ENCODE measurements at regions not wholly inside any gene's neighbourhood (a gene's known extent, or its start where the extent isn't known, plus 50 kb on each side); places are given as distances from the start of the nearest gene placed in this dataset.

- no peak overlapping the region for H3K4me3 ChIP-seq (ENCODE audit: low read depth in 2 of 2, low read length in 2 of 2)
- H3K27ac ChIP-seq (ENCODE audit: low read length), result no peak overlapping the region
- ChIA-PET POLR2A (no interaction called here), CTCF (no interaction called here)
- no TSS peak for BruUV-seq (replicated peaks)
- no peak for DNase-seq (ENCODE audit: low read depth, low spot score)
- ATAC-seq, result no peak
- H3K4me1 ChIP-seq (ENCODE audit: control insufficient read depth, insufficient read depth, low read length), result no peaks in the 10 kb centered on the region
- TF ChIP-seq CTCF (IDR thresholded peaks at IDR 0.05), result no peak
- no peak for TF ChIP-seq REST (IDR thresholded peaks at IDR 0.05; ENCODE audit: insufficient read depth in 1 of 2, low read depth in 2 of 2, low read length in 1 of 2)
- TF ChIP-seq TCF7L2 (IDR thresholded peaks at IDR 0.05; ENCODE audit: low read depth, low read length), result no peak
- no peak for TF ChIP-seq POLR2AphosphoS5 (IDR thresholded peaks at IDR 0.05; ENCODE audit: low read depth, low read length)
- intact Hi-C loops (cut with micrococcal nuclease; ENCODE audit: unreplicated experiment) (no loop called here), in situ Hi-C loops (cut with HindIII; ENCODE audit: low pct_unique_long_range_greater_than_20kb, low sequenced_read_pairs) (no loop called here)
- no peaks in the 10 kb centered on the region for H3K36me3 ChIP-seq (ENCODE audit: control insufficient read depth, insufficient read depth, low read length)
- no peaks in the 10 kb centered on the region for H3K9me3 ChIP-seq (ENCODE audit: control insufficient read depth, insufficient read depth, low read depth, low read length)
- peaks cover 5% of the 10 kb centered on the region; the same call in 1 of the 2 replicates for H3K27me3 ChIP-seq (ENCODE audit: control insufficient read depth, insufficient read depth, low read length)
These were observed 115.5 kb downstream of the PXDC1 start for GRCh38 chr6:3636060-3636459.

- H3K27ac ChIP-seq (ENCODE audit: low read length), result no peak overlapping the region
- CTCF ChIA-PET, result no interaction called here
- intact Hi-C loops (cut with micrococcal nuclease; ENCODE audit: unreplicated experiment), result no loop called here
These were observed 116.0 kb downstream of the PXDC1 start for GRCh38 chr6:3635482-3635881.

More at GRCh38 chr6:3635482-3635881, 116.0 kb downstream of the PXDC1 start:
- POLR2A ChIA-PET, result no interaction called here
- no peaks in the 10 kb centered on the region for H3K4me1 ChIP-seq (ENCODE audit: control insufficient read depth, insufficient read depth, low read length)
- no peaks in the 10 kb centered on the region for H3K36me3 ChIP-seq (ENCODE audit: control insufficient read depth, insufficient read depth, low read length)
- in situ Hi-C loops (cut with HindIII; ENCODE audit: low pct_unique_long_range_greater_than_20kb, low sequenced_read_pairs), result no loop called here
- no peak overlapping the region for H3K4me3 ChIP-seq (ENCODE audit: low read depth in 2 of 2, low read length in 2 of 2)
- DNase-seq (ENCODE audit: low read depth, low spot score) (no peak), ATAC-seq (no peak)
- H3K9me3 ChIP-seq (ENCODE audit: control insufficient read depth, insufficient read depth, low read depth, low read length), result no peaks in the 10 kb centered on the region
- TF ChIP-seq REST (IDR thresholded peaks at IDR 0.05; ENCODE audit: insufficient read depth in 1 of 2, low read depth in 2 of 2, low read length in 1 of 2) (no peak), TCF7L2 (IDR thresholded peaks at IDR 0.05; ENCODE audit: low read depth, low read length) (no peak), SIN3A (IDR thresholded peaks at IDR 0.05; ENCODE audit: borderline replicate concordance, insufficient read depth, low read depth, low read length) (no peak), CTCF (IDR thresholded peaks at IDR 0.05) (no peak), POLR2AphosphoS5 (IDR thresholded peaks at IDR 0.05; ENCODE audit: low read depth, low read length) (no peak)
- peaks cover 5% of the 10 kb centered on the region; the same call in 1 of the 2 replicates for H3K27me3 ChIP-seq (ENCODE audit: control insufficient read depth, insufficient read depth, low read length)
- no TSS peak for BruUV-seq (replicated peaks)
